Peyer's patch (tissue), 4 donors: ENCODE measurements at regions not wholly inside any gene's neighbourhood (a gene's known extent, or its start where the extent isn't known, plus 50 kb on each side); places are given as distances from the start of the nearest gene placed in this dataset.
"Not testable (repeated sequence)": the region's sequence is repeated elsewhere in the genome, so short reads cannot be mapped to it uniquely, and the experiment has no call there.

ENCODE experiments used
- DNase-seq, 3 donors: peaks; one replicate each; pipeline ENCODE4 v3.0.0-alpha.2; 2017 to 2019
- H3K27ac ChIP-seq, 4 donors: fragments of 200-600 bp; sonication (generic); one replicate each; pipeline ENCODE4 v1.5.1; 2016 to 2019
- H3K27me3 ChIP-seq, 2 donors: fragments of 200-600 bp; sonication (generic); one replicate each; pipeline ENCODE4 v1.5.1; 2019
- H3K36me3 ChIP-seq, 3 donors: fragments of 200-600 bp; sonication (generic); one replicate each; pipeline ENCODE4 v1.5.1; 2016 to 2019
- H3K4me1 ChIP-seq, 4 donors: fragments of 200-600 bp; sonication (generic); one replicate each; pipeline ENCODE4 v1.5.1; 2016 to 2019
- H3K4me3 ChIP-seq, 4 donors: fragments of 200-600 bp; sonication (generic); 1 replicate in 3 of 4; 2 replicates in 1 of 4; pipeline ENCODE4 v1.5.1; 2016 to 2019; ENCODE audit warnings: mild to moderate bottlenecking in 1 of 4
- H3K9me3 ChIP-seq, 4 donors: fragments of 200-600 bp; sonication (generic); one replicate each; pipeline ENCODE4 v1.5.1; 2016 to 2019; ENCODE audit warnings: mild to moderate bottlenecking in 1 of 4
- CTCF ChIP-seq, 6 experiments: fragments of 450-650 bp in 4 of 6; fragments of 200-600 bp in 2 of 6; sonication (generic) in 1 of 6; IDR thresholded peaks; one replicate each; pipeline ENCODE4 v1.5.1; 2017 to 2019; ENCODE audit warnings: antibody characterized with exemption in 6 of 6, mild to moderate bottlenecking in 3 of 6, moderate library complexity in 1 of 6
- POLR2A ChIP-seq, 2 donors: fragments of 450-650 bp; IDR thresholded peaks; one replicate each; pipeline ENCODE4 v1.5.1; 2017; ENCODE audit warnings: antibody characterized with exemption in 2 of 2, mild to moderate bottlenecking in 2 of 2, moderate library complexity in 2 of 2

GRCh38 chr21:18743531-18743930 is 339.9 kb upstream of the TMPRSS15 start:
- H3K4me1 ChIP-seq = no peaks in the 10 kb centered on the region
- H3K27ac ChIP-seq = no peak overlapping the region
- TF ChIP-seq POLR2A (IDR thresholded peaks at IDR 0.05) = no peak
- TF ChIP-seq CTCF (IDR thresholded peaks at IDR 0.05) = no peak
- H3K27me3 ChIP-seq = no peaks in the 10 kb centered on the region
- H3K4me3 ChIP-seq = no peak overlapping the region
- no peak for DNase-seq
- no peaks in the 10 kb centered on the region for H3K36me3 ChIP-seq
- no peaks in the 10 kb centered on the region for H3K9me3 ChIP-seq

DNA sequence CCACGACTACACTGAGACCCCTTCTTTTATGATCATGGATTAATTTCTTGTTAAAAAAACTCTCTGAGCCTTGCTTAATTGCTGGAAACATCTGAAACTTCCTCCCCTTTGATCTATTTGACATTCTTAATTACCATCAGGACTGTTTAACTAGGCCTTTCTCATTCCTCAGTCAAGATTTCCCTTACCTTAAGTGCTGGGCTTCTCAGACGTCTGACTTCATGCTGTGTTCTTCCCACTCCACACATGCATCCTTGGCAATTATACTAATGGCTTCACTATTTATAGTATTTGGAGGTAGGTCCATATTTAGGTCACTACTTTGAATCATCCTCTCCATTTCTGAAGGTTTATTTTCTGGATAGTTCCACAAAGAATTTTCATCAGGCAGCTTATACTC is 341.3 kb upstream of the TMPRSS15 start:
- no peak for DNase-seq
- H3K27ac ChIP-seq = no peak overlapping the region
- H3K4me1 ChIP-seq = no peaks in the 10 kb centered on the region
- H3K9me3 ChIP-seq = no peaks in the 10 kb centered on the region
- H3K36me3 ChIP-seq = no peaks in the 10 kb centered on the region
- TF ChIP-seq CTCF (IDR thresholded peaks at IDR 0.05) (no peak), POLR2A (IDR thresholded peaks at IDR 0.05) (no peak)
- no peak overlapping the region for H3K4me3 ChIP-seq
- H3K27me3 ChIP-seq = no peaks in the 10 kb centered on the region

DNA sequence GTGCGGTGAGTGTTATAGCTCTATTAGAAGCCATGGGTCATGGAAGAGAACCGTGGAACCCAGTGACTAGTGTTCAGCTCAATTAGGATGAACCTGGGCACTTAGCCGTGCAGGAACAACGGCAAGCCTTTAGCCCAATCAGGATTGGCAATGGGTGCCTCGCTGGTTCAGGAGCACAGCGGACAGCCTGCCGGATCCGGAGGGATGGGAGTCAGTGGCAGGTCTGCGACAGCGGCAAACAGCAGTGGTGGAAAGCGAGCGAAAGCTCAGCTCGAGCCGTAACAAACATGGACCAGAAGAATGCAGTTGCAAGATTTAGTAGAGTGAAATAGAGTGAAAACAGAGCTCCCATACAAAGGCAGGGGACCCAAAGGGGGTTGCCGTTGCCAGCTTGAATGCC is 349.3 kb upstream of the TMPRSS15 start:
- H3K9me3 ChIP-seq, H3K36me3 ChIP-seq, H3K4me1 ChIP-seq, H3K4me3 ChIP-seq, H3K27ac ChIP-seq, H3K27me3 ChIP-seq, DNase-seq: not testable (repeated sequence)

DNA sequence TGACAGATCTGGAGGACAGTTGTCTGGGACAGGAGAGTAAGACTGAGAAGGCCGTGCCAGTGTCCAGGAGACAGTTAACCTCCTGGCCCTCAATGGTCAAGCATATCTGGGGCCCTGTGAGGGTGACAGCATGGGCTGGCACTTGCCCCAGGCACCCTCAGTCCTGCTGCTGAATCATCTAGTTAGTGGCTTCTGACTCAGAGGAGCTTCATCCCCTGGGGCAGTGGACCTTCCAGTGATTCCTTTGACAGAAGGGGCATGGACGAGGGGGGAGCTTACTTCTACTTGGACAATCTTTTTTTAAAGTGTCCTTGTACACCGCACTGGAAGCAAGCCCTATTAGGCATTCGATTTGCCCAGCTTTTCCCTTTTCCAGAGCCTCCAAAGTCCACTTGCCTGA is 352.7 kb upstream of the TMPRSS15 start:
- not testable (repeated sequence) for H3K27me3 ChIP-seq, H3K9me3 ChIP-seq, H3K27ac ChIP-seq, H3K36me3 ChIP-seq, H3K4me1 ChIP-seq, DNase-seq, H3K4me3 ChIP-seq

DNA sequence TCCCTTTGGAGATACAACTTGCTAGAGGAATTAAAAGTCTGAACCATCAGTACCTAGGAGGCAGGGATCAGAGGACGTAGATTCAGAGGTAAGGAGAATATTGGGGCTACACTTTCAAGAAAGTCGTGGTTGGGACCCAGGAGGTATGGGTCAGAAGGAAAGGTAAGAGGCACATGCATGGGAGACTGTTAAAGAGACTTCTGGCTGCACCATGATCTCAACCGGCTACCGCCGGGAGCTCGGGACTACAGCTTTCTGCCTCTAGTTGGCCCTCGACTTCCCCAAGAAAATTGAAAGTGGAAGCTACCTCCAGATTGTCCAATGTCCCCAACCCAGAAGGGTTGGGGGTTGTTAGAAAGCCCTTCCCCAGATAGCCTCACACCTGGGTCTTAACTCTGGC is 355.7 kb upstream of the TMPRSS15 start:
- H3K9me3 ChIP-seq = no peaks in the 10 kb centered on the region
- no peaks in the 10 kb centered on the region for H3K4me1 ChIP-seq
- TF ChIP-seq CTCF (IDR thresholded peaks at IDR 0.05) (no peak), POLR2A (IDR thresholded peaks at IDR 0.05) (no peak)
- H3K4me3 ChIP-seq = no peak overlapping the region
- no peaks in the 10 kb centered on the region for H3K27me3 ChIP-seq
- H3K36me3 ChIP-seq = no peaks in the 10 kb centered on the region
- DNase-seq = no peak
- no peak overlapping the region for H3K27ac ChIP-seq

- H3K4me3 ChIP-seq = no peak overlapping the region
These were observed 356.2 kb upstream of the TMPRSS15 start for GRCh38 chr21:18759751-18760161.

More at GRCh38 chr21:18759751-18760161, 356.2 kb upstream of the TMPRSS15 start:
- no peaks in the 10 kb centered on the region for H3K36me3 ChIP-seq
- no peak overlapping the region for H3K27ac ChIP-seq
- H3K4me1 ChIP-seq = no peaks in the 10 kb centered on the region
- no peaks in the 10 kb centered on the region for H3K9me3 ChIP-seq
- TF ChIP-seq POLR2A (IDR thresholded peaks at IDR 0.05) = no peak
- no peak for TF ChIP-seq CTCF (IDR thresholded peaks at IDR 0.05)
- no peak for DNase-seq
- H3K27me3 ChIP-seq = no peaks in the 10 kb centered on the region
